Neural progenitor cell (in vitro differentiated cells): ENCODE measurements at regions not wholly inside any gene's neighbourhood (a gene's known extent, or its start where the extent isn't known, plus 50 kb on each side); places are given as distances from the start of the nearest gene placed in this dataset.

Experiments
- EZH2 ChIP-seq: fragments of 200-600 bp; sonication (generic); IDR thresholded peaks from 2 replicates; pipeline ENCODE4 v1.6.1; 2017; ENCODE audit warnings: antibody characterized with exemption, mild to moderate bottlenecking, moderate library complexity
- TF ChIP-seq, protein P1 (sequence below): fragments of 200-600 bp; sonication (generic); IDR thresholded peaks from 2 replicates; pipeline ENCODE4 v1.5.1; 2017; ENCODE audit warnings: antibody characterized with exemption, mild to moderate bottlenecking

DNA sequence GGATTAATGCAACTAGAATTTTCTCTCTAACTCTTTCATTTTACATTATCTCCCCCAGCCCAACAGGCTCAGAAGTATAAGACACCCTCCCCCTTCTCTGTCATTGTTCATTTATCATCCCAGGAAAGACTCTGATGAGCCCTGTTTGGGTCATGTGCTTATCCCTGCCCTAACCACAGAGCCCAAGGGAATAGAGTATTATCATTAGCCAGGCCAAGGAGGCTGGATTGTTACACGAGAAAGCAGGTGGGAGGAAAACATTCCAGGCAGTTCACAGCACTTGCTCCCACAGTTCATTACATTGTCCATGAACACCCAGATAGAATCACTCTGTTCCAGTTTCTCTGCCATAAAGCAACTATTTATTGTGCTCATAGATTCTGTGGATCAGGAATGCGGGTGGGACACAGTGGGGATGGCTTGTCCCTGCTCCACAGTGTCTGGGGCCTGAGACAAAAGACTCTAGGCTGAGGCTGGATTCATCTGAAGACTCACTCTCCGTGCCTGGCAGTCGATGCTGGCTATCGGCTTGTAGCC, 59.5 kb upstream of the TMEM215 start:
- TF ChIP-seq, protein P1, sequence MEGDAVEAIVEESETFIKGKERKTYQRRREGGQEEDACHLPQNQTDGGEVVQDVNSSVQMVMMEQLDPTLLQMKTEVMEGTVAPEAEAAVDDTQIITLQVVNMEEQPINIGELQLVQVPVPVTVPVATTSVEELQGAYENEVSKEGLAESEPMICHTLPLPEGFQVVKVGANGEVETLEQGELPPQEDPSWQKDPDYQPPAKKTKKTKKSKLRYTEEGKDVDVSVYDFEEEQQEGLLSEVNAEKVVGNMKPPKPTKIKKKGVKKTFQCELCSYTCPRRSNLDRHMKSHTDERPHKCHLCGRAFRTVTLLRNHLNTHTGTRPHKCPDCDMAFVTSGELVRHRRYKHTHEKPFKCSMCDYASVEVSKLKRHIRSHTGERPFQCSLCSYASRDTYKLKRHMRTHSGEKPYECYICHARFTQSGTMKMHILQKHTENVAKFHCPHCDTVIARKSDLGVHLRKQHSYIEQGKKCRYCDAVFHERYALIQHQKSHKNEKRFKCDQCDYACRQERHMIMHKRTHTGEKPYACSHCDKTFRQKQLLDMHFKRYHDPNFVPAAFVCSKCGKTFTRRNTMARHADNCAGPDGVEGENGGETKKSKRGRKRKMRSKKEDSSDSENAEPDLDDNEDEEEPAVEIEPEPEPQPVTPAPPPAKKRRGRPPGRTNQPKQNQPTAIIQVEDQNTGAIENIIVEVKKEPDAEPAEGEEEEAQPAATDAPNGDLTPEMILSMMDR = no peak
- TF ChIP-seq EZH2 = no peak
